Tongue (tissue), 1 donor: ENCODE measurements at regions not wholly inside any gene's neighbourhood (a gene's known extent, or its start where the extent isn't known, plus 50 kb on each side); places are given as distances from the start of the nearest gene placed in this dataset.

Experiments used
- DNase-seq: peaks from one replicate; pipeline ENCODE4 v3.0.0-alpha.2; 2015

DNA sequence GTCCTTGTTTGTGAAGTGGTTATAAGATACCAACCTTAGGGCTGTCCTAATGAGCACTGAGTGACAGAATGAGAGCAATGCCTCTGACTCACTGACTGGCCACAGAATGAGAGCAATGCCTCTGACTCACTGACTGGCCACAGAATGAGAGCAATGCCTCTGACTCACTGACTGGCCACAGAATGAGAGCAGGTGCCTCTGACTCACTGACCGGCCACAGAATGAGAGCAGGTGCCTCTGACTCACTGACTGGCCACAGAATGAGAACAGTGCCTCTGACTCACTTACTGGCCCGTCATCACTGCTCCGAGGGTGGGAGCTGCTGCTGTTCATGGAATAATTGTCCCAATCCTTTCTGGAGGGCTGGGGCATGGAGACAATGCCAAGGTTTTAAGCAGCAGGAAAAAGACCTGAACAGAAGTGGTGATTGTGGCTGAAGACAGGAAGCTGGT lies 265.2 kb upstream of the PPP2R2D start:
- DNase-seq, result peak; percentile 57

- no peak for DNase-seq
Observed at GRCh38 chr10:131636116-131636515, 264.7 kb upstream of the PPP2R2D start.

DNA sequence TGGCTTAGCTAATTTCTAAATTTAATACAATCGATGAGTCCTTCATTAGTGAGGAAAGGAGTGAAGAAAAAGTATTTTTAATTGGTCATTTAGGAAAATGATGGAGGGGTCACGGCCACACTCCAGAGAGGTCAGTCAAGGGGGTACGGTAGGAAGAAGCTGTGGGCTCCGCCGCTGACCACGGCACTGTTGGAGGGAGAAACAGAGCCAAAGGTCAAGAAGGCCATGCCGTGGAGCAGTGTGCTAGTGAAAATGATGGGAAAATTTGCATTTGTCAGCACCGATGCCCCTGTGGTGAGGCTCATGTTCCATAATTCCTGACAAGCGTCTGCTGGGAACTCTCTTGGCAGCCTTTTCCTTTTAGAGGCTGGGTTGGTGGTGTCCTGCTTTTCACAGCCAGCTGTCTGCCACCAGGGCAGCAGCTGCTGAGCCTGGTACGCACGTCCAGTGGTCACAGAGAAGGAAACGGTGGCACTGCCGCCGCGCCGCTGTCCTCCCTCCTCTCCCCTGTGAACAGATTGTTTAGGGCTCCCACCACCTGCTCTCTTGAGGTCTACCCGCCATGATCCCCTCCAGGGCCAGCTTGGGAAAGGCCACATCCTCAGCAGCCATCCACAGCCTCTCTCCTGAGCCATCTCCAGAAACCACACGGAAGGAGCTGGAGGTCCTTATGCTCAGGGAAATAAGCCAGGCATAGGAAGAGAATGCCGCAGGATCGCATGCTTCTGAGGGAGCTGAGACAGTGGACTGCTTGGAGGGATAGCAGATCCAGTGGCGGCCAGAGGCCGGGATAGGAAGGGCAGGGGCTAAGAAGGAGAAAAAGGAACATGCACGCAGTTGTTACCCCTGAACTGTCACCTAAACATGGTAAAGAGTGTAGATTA lies 263.7 kb upstream of the PPP2R2D start:
- DNase-seq, result peak; percentile 89

- DNase-seq, result no peak
Observed at GRCh38 chr10:131638049-131638879, 262.5 kb upstream of the PPP2R2D start.

GRCh38 chr10:131638880-131639278 lies 261.9 kb upstream of the PPP2R2D start:
- peak; percentile 40 for DNase-seq

DNA sequence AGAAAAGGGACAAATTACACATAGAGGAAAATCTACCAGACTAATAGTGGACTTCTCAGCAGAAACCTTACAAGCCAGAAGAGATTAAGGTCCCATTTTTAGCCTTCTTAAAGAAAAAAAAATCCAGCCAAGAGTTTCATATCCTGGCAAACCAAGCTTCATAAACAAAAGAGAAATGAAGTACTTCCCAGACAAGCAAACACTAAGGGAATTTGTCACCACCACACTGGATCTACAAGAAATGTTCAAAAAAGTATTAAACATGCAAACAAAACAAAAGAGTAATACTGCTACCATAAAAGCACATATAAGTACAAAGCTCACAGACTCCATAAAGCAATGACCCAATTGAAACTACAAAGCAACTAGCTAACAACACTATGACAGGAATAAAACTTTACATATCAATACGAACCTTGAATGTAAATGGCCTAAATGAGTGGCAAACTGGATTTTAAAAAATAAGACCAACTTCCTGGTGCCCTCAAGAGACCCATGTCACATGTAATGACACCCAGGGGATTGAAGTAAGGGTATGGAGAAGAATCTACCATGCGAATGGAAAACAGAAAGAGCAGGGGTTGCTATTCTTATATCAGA lies 260.7 kb upstream of the PPP2R2D start:
- DNase-seq, result no peak

GRCh38 chr10:131641231-131641630 lies 259.6 kb upstream of the PPP2R2D start:
- DNase-seq, result no peak

- DNase-seq, result no peak
Observed at GRCh38 chr10:131641898-131642297, 258.9 kb upstream of the PPP2R2D start.

DNA sequence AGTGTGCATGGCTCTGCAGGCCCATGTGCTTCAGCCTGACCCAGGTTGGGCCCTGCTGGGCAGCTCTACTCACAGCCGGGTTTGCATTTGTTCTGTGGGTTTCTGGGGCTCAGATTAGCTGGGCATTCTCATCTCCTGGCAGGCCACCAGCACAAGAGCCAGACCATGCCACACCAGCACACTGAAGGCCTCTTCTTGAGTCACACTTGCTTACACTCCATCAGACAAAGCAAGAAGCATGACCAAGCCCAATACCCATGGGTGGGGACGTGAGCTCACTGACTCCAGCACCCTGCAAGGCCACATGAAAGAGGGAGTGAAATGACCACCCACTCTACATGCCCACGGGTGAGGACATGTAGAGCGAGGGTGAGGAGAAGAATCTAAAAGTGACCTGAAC lies 257.8 kb upstream of the PPP2R2D start:
- DNase-seq, result no peak

GRCh38 chr10:131644289-131644688 lies 256.5 kb upstream of the PPP2R2D start:
- DNase-seq, result peak; percentile 73

GRCh38 chr10:131644864-131645658 lies 255.7 kb upstream of the PPP2R2D start:
- no peak for DNase-seq

DNA sequence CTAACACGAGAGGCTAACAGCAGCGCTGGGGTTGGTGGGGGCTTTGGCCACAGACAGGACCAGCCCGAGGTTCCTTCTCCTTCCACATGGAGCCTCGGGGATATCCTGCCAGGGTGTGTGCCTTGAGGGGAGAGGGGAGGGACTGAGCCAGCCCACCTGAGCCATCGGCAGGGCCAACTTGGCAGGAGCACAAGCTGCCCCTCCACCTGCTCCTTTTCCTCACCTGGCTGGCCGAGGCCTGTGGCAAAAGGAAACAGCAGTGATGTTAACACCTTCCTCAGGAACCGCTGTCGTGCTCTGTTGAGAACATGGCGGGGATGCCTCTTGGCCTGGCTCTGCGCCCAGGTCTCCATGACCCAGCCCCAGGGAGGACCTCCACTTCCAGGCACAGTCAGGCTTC lies 255.1 kb upstream of the PPP2R2D start:
- DNase-seq, result no peak

- DNase-seq, result no peak
Observed at GRCh38 chr10:131646551-131647525, 254.0 kb upstream of the PPP2R2D start.

DNA sequence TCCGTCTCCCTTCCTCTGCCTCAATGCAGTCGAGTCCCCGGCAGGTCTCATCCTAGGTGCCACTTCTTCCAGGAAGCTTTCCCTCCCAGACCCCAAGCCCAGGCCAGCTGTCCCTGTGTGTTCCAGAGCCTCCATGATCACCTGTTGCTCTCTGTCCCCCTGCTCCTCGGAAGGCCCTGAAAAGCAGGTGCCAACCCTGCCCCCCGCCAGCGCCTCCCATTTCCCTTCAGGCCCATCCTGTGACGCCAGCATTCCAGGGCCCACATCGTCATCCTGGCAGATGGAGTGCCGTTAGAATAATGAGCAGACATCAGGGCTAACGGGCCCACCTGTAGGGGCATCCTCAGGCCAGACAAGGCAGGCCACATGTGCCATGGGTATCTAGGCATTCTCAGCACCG lies 253.0 kb upstream of the PPP2R2D start:
- no peak for DNase-seq

DNA sequence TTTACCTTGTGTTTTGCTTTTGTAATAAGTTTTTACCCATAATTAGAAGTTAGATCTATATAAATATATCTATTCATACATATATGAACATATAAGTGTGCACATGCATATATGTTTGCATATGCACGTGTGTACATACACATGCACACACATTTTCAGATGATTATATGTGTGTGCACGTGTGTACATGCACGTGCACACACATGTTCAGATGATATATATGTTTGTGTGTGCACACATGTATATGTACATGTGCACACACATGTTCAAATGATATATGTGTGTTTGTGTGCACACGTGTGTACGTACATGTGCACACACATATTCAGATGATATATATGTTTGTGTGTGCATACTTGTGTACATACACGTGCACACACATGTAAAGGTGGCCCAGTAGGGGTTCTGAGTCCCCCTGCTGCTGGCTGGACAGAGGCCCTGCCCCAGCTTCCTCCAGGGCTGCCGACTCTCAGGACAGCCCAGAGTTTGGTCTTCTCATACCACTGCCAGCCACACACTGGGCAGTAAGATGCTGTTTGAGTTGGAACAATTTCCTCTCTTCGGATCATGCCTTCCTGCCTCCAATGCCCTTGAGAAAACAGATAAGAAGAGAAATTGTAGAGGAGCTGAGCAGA lies 252.3 kb upstream of the PPP2R2D start:
- no peak for DNase-seq

GRCh38 chr10:131649617-131650016 lies 251.2 kb upstream of the PPP2R2D start:
- DNase-seq, result no peak

DNA sequence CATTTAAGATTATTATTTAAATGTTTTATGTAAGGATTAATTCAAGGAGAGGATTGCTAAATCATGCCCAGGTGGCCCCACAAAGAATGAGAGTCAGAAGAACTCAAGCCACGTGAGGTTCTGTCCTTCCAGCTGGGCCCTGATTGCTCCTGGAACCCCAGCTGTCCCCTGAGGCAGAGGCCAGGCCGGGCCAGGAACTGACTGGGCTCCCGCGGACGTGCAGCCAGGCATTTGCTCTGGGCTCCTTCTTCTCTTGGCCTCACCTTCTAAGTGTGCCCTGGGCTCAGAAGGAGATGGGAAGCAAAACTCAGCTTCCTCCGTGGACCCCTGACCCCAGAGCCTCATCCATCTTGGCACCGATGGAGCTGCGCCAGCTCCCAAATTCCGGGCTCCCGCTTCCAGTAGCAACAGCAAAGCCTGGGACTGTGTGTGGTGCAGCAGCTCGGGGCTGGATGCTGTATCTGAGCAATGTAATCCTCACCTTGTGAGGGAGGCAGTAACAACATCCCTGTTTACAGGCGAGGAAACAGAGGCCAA lies 250.6 kb upstream of the PPP2R2D start:
- DNase-seq, result no peak

GRCh38 chr10:131650771-131651673 lies 249.8 kb upstream of the PPP2R2D start:
- no peak for DNase-seq
